Testis (tissue), 2 donors: ENCODE measurements at regions not wholly inside any gene's neighbourhood (a gene's known extent, or its start where the extent isn't known, plus 50 kb on each side); places are given as distances from the start of the nearest gene placed in this dataset.
A peak's percentile ranks its signal among the peaks of the same experiment; 100 is the strongest.

Experiments used
- DNase-seq: peaks from one replicate; pipeline ENCODE4 v3.0.0-alpha.2; 2019
- H3K27ac ChIP-seq, 2 donors: fragments of 200-600 bp; sonication (generic); one replicate each; pipeline ENCODE4 v1.5.1; 2019
- H3K27me3 ChIP-seq: fragments of 200-600 bp; sonication (generic); one replicate; pipeline ENCODE4 v1.5.1; 2019
- H3K36me3 ChIP-seq: fragments of 200-600 bp; sonication (generic); one replicate; pipeline ENCODE4 v1.5.1; 2017; ENCODE audit warnings: low read depth; ENCODE audit errors: missing control alignments
- H3K4me1 ChIP-seq: fragments of 200-600 bp; sonication (generic); one replicate; pipeline ENCODE4 v1.5.1; 2019
- H3K4me3 ChIP-seq, 2 donors: fragments of 200-600 bp; sonication (generic); one replicate each; pipeline ENCODE4 v1.5.1; 2017 to 2019
- H3K9me3 ChIP-seq: fragments of 200-600 bp; sonication (generic); one replicate; pipeline ENCODE4 v1.5.1; 2017
- POLR2A ChIP-seq: fragments of 450-650 bp; IDR thresholded peaks from one replicate; pipeline ENCODE4 v1.6.1; 2017; ENCODE audit warnings: antibody characterized with exemption, mild to moderate bottlenecking, moderate library complexity
- WGBS, 2 donors: methylation state at CpG; one replicate each; pipeline ENCODE4 v1.1.5; 2018; 5-methylcytosine and 5-hydroxymethylcytosine counted together
- intact Hi-C: fragments of 100-400 bp; cut with DNase I; formaldehyde crosslinking; loops from one replicate; pipeline ENCODE4 v1.15.1; 2023; ENCODE audit warnings: low total_unique reads
- TF ChIP-seq, protein P1 (sequence below), 3 experiments: fragments of 450-650 bp in 2 of 3; fragments of 200-600 bp in 1 of 3; sonication (generic) in 1 of 3; IDR thresholded peaks; one replicate each; pipeline ENCODE4 v1.5.1; 2016 to 2019; ENCODE audit warnings: antibody characterized with exemption in 3 of 3, mild to moderate bottlenecking in 2 of 3, moderate library complexity in 1 of 3

DNA sequence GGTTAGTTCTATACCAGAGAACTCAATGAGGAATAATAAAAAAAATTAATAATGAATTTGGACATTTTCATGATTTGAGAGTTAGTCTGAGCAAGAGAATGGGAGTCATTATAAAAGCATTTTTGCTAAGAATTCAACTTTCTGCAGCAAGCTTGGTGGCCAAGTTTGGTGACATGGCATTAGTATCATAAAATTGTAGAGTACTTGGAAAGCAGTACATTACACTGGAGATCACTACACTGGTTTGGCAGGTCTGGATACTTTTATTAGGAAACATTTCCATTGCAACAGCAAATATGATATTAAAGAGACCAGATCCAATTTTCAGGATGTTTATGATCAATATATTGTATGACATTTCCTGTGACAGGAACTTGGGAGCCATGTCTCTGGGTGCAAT is 249.1 kb upstream of the INTU start:
- no peaks in the 10 kb centered on the region for H3K9me3 ChIP-seq
- no peak overlapping the region for H3K27ac ChIP-seq
- no peaks in the 10 kb centered on the region for H3K27me3 ChIP-seq
- no peak for DNase-seq
- intact Hi-C loops, result no loop called here
- H3K4me1 ChIP-seq, result no peaks in the 10 kb centered on the region
- TF ChIP-seq, protein P1, sequence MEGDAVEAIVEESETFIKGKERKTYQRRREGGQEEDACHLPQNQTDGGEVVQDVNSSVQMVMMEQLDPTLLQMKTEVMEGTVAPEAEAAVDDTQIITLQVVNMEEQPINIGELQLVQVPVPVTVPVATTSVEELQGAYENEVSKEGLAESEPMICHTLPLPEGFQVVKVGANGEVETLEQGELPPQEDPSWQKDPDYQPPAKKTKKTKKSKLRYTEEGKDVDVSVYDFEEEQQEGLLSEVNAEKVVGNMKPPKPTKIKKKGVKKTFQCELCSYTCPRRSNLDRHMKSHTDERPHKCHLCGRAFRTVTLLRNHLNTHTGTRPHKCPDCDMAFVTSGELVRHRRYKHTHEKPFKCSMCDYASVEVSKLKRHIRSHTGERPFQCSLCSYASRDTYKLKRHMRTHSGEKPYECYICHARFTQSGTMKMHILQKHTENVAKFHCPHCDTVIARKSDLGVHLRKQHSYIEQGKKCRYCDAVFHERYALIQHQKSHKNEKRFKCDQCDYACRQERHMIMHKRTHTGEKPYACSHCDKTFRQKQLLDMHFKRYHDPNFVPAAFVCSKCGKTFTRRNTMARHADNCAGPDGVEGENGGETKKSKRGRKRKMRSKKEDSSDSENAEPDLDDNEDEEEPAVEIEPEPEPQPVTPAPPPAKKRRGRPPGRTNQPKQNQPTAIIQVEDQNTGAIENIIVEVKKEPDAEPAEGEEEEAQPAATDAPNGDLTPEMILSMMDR (IDR thresholded peaks at IDR 0.05), result no peak
- TF ChIP-seq POLR2A, result no peak
- no peaks in the 10 kb centered on the region for H3K36me3 ChIP-seq
- no peak overlapping the region for H3K4me3 ChIP-seq

DNA sequence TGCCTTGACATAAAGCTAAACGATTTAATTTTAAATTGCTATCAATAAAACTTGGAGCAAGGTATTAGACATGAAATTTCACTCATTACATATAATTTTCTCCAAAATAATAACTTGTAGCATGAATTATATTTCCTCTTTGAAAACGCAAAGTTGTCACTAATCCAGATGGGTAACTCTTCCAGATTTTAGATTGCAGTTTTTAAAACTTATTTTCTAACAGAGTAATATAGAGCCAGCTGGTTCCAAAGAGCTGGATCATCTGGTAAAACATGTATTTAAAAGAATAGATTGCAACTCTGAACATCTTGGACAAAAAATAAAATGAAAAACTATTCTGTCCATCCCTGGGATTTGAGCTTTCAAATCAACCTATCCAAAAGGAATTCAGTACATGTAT is 238.2 kb upstream of the INTU start:
- no peaks in the 10 kb centered on the region for H3K9me3 ChIP-seq
- no peak for TF ChIP-seq POLR2A
- TF ChIP-seq, protein P1 (IDR thresholded peaks at IDR 0.05), result no peak
- no peaks in the 10 kb centered on the region for H3K36me3 ChIP-seq
- no peak overlapping the region for H3K27ac ChIP-seq
- H3K4me3 ChIP-seq, result no peak overlapping the region
- H3K4me1 ChIP-seq, result no peaks in the 10 kb centered on the region
- 56 to 67% methylated on average over 2 of the region's 2 CpGs for WGBS, 2 donors
- H3K27me3 ChIP-seq, result no peaks in the 10 kb centered on the region
- no peak for DNase-seq
- intact Hi-C loops, result no loop called here

DNA sequence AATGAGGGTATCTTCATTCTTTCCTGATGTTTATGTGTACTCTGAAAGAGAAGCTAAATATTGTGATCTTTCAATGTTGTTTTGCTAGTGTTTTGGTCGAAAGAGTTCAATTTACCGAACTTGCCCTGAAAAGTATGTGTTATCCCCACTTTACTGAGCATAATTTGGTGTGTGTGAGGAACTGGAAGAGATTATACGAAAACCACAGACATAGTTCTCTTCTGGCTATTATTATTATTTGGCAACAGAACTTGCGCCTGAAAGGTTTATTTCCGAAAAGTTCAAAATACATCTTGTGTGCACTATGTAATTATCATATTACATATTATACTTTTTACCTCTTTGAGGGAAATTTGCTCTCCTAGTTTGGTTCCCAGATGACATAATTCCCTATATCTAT is 232.5 kb upstream of the INTU start:
- intact Hi-C loops, result no loop called here
- WGBS, 2 donors, result 81 to 91% methylated on average over 5 of the region's 5 CpGs
- Histone ChIP-seq H3K9me3 (no peaks in the 10 kb centered on the region), H3K4me1 (no peaks in the 10 kb centered on the region), H3K36me3 (no peaks in the 10 kb centered on the region), H3K27me3 (no peaks in the 10 kb centered on the region), H3K27ac (no peak overlapping the region), H3K4me3 (no peak overlapping the region)
- TF ChIP-seq POLR2A, result no peak
- TF ChIP-seq, protein P1 (IDR thresholded peaks at IDR 0.05), result no peak
- DNase-seq, result no peak

DNA sequence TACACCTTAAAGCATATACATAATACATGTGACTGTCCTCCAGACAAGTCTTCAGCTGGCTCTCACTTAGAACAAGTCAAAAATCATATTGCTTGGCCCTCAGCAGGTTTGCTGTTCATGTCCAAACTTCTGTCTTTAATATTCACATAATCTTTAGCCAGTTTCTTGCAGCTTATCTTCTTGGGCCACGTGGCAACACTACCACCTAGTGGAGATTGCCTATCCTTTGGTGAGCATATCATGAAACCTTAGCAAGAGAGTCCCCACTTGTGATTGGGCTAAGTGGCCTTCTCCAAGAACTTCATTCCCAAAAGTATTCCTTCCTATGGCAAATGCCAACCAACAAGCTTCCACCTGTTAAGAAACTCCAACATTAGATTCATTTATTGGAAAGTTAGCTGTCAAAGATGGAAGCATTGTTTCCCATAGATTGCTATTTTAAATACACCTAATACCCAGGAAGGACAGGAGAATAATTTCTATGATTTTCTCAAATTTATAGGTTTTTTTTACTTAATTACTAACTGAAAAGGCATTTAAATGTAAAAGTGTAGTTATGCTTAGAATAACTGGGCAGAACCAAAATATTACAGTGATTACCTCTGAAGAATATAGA is 231.9 kb upstream of the INTU start:
- peak; percentile 64 for DNase-seq
- H3K4me1 ChIP-seq, result no peaks in the 10 kb centered on the region
- no peak overlapping the region for H3K4me3 ChIP-seq
- H3K9me3 ChIP-seq, result no peaks in the 10 kb centered on the region
- no peaks in the 10 kb centered on the region for H3K36me3 ChIP-seq
- no peak overlapping the region for H3K27ac ChIP-seq
- 17 to 33% methylated on average over 1 of the region's 1 CpG for WGBS, 2 donors
- no peaks in the 10 kb centered on the region for H3K27me3 ChIP-seq
- intact Hi-C loops, result no loop called here
- TF ChIP-seq POLR2A, result no peak
- TF ChIP-seq, protein P1 (IDR thresholded peaks at IDR 0.05), result peak; percentile 36 to 67 (median 53)

DNA sequence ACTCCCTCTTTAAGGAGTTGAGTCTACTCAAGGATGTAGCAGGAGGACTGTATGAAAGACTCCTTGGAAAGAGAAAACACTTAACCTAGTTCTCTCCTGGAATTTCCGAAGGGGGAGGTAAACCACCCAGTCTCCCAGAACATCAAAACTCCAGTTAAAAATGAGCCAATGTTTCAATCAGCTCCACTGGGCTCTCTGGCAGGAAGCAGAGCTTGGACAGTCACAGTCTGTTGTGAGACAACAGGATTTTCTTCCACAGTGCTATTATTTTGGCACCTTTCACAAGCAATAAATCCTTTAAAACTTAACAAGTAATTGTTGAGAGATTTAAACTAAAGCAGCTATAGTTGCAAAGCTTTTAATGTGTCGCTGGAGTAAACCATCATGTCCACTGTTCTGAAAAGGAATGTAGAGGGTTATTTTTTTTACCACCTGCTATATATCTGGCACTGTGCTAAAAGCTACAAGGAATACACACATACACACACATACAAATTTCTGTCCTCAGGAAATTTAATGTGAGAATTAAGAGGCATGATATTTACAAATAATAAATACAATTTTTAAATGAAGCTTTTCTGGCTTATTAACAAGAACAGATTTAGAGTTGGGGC is 229.2 kb upstream of the INTU start:
- no peak for DNase-seq

More for the DNA sequence above, 229.2 kb upstream of the INTU start:
- H3K4me3 ChIP-seq, result no peak overlapping the region
- H3K27ac ChIP-seq, result no peak overlapping the region
- intact Hi-C loops, result no loop called here
- TF ChIP-seq POLR2A, result no peak
- TF ChIP-seq, protein P1 (IDR thresholded peaks at IDR 0.05), result no peak
- H3K9me3 ChIP-seq, result no peaks in the 10 kb centered on the region
- 38 to 47% methylated on average over 2 of the region's 2 CpGs for WGBS, 2 donors
- no peaks in the 10 kb centered on the region for H3K4me1 ChIP-seq
- H3K36me3 ChIP-seq, result no peaks in the 10 kb centered on the region
- no peaks in the 10 kb centered on the region for H3K27me3 ChIP-seq
